Activated naive CD8-positive, alpha-beta T cell treated with anti-CD3 and anti-CD28 coated beads for 36 hours (primary cell): ENCODE measurements at regions not wholly inside any gene's neighbourhood (a gene's known extent, or its start where the extent isn't known, plus 50 kb on each side); places are given as distances from the start of the nearest gene placed in this dataset.

ENCODE experiments used
- DNase-seq: peaks from one replicate; pipeline ENCODE4 v3.0.0; 2021
- H3K27ac Mint-ChIP-seq: one replicate; pipeline ENCODE4 v1.8.0; 2022; ENCODE audit warnings: mild to moderate bottlenecking, moderate library complexity, mixed read lengths
- H3K27me3 Mint-ChIP-seq: one replicate; pipeline ENCODE4 v1.8.0; 2022; ENCODE audit warnings: mild to moderate bottlenecking, mixed read lengths
- H3K36me3 Mint-ChIP-seq: one replicate; pipeline ENCODE4 v1.8.0; 2021; ENCODE audit warnings: mild to moderate bottlenecking, mixed read lengths
- H3K4me1 Mint-ChIP-seq: one replicate; pipeline ENCODE4 v1.8.0; 2021; ENCODE audit warnings: mixed read lengths
- H3K4me3 Mint-ChIP-seq: one replicate; pipeline ENCODE4 v1.8.0; 2022; ENCODE audit warnings: mild to moderate bottlenecking, moderate library complexity, mixed read lengths
- H3K9me3 Mint-ChIP-seq: one replicate; pipeline ENCODE4 v1.8.0; 2022; ENCODE audit warnings: mixed read lengths

GRCh38 chr2:71934320-71934593, 213.4 kb downstream of the CYP26B1 start:
- no peak for DNase-seq
- H3K27me3 Mint-ChIP-seq: no peaks in the 10 kb centered on the region
- no peaks in the 10 kb centered on the region for H3K9me3 Mint-ChIP-seq
- no peak overlapping the region for H3K27ac Mint-ChIP-seq
- no peak overlapping the region for H3K4me3 Mint-ChIP-seq
- no peaks in the 10 kb centered on the region for H3K4me1 Mint-ChIP-seq
- H3K36me3 Mint-ChIP-seq: no peaks in the 10 kb centered on the region

- no peaks in the 10 kb centered on the region for H3K36me3 Mint-ChIP-seq
- H3K4me1 Mint-ChIP-seq: no peaks in the 10 kb centered on the region
- no peaks in the 10 kb centered on the region for H3K9me3 Mint-ChIP-seq
- H3K4me3 Mint-ChIP-seq: no peak overlapping the region
- H3K27me3 Mint-ChIP-seq: no peaks in the 10 kb centered on the region
- DNase-seq: no peak
- H3K27ac Mint-ChIP-seq: no peak overlapping the region
These were observed 214.0 kb downstream of the CYP26B1 start for GRCh38 chr2:71933467-71934319.

- Mint-ChIP-seq H3K27me3 (no peaks in the 10 kb centered on the region), H3K27ac (no peak overlapping the region), H3K9me3 (no peaks in the 10 kb centered on the region), H3K4me3 (no peak overlapping the region), H3K4me1 (no peaks in the 10 kb centered on the region), H3K36me3 (no peaks in the 10 kb centered on the region)
- no peak for DNase-seq
These were observed 214.7 kb downstream of the CYP26B1 start for GRCh38 chr2:71932780-71933466.

- H3K36me3 Mint-ChIP-seq: no peaks in the 10 kb centered on the region
- H3K4me3 Mint-ChIP-seq: no peak overlapping the region
- no peak for DNase-seq
- no peak overlapping the region for H3K27ac Mint-ChIP-seq
- H3K4me1 Mint-ChIP-seq: no peaks in the 10 kb centered on the region
- no peaks in the 10 kb centered on the region for H3K9me3 Mint-ChIP-seq
- no peaks in the 10 kb centered on the region for H3K27me3 Mint-ChIP-seq
These were observed 215.5 kb downstream of the CYP26B1 start for GRCh38 chr2:71932037-71932779.

GRCh38 chr2:71930049-71930681, 217.5 kb downstream of the CYP26B1 start:
- no peak for DNase-seq
- no peaks in the 10 kb centered on the region for H3K27me3 Mint-ChIP-seq
- no peak overlapping the region for H3K27ac Mint-ChIP-seq
- no peaks in the 10 kb centered on the region for H3K36me3 Mint-ChIP-seq
- H3K4me1 Mint-ChIP-seq: no peaks in the 10 kb centered on the region
- H3K4me3 Mint-ChIP-seq: no peak overlapping the region
- no peaks in the 10 kb centered on the region for H3K9me3 Mint-ChIP-seq

GRCh38 chr2:71929482-71929772, 218.2 kb downstream of the CYP26B1 start:
- Mint-ChIP-seq H3K27ac (no peak overlapping the region), H3K4me3 (no peak overlapping the region), H3K9me3 (no peaks in the 10 kb centered on the region), H3K27me3 (no peaks in the 10 kb centered on the region), H3K4me1 (no peaks in the 10 kb centered on the region), H3K36me3 (no peaks in the 10 kb centered on the region)
- no peak for DNase-seq

GRCh38 chr2:71928734-71929481, 218.8 kb downstream of the CYP26B1 start:
- DNase-seq: no peak
- Mint-ChIP-seq H3K27me3 (no peaks in the 10 kb centered on the region), H3K36me3 (no peaks in the 10 kb centered on the region), H3K9me3 (no peaks in the 10 kb centered on the region), H3K4me1 (no peaks in the 10 kb centered on the region), H3K27ac (no peak overlapping the region), H3K4me3 (no peak overlapping the region)

GRCh38 chr2:71927757-71928715, 219.6 kb downstream of the CYP26B1 start:
- no peaks in the 10 kb centered on the region for H3K4me1 Mint-ChIP-seq
- no peaks in the 10 kb centered on the region for H3K9me3 Mint-ChIP-seq
- H3K36me3 Mint-ChIP-seq: no peaks in the 10 kb centered on the region
- no peak overlapping the region for H3K4me3 Mint-ChIP-seq
- DNase-seq: no peak
- no peaks in the 10 kb centered on the region for H3K27me3 Mint-ChIP-seq
- no peak overlapping the region for H3K27ac Mint-ChIP-seq

GRCh38 chr2:71926876-71927756, 220.5 kb downstream of the CYP26B1 start:
- Mint-ChIP-seq H3K27me3 (no peaks in the 10 kb centered on the region), H3K9me3 (no peaks in the 10 kb centered on the region), H3K4me1 (no peaks in the 10 kb centered on the region), H3K27ac (no peak overlapping the region), H3K36me3 (no peaks in the 10 kb centered on the region), H3K4me3 (no peak overlapping the region)
- no peak for DNase-seq

- H3K4me1 Mint-ChIP-seq: no peaks in the 10 kb centered on the region
- H3K27me3 Mint-ChIP-seq: no peaks in the 10 kb centered on the region
- H3K27ac Mint-ChIP-seq: no peak overlapping the region
- DNase-seq: no peak
- no peaks in the 10 kb centered on the region for H3K9me3 Mint-ChIP-seq
- H3K36me3 Mint-ChIP-seq: no peaks in the 10 kb centered on the region
- no peak overlapping the region for H3K4me3 Mint-ChIP-seq
These were observed 221.6 kb downstream of the CYP26B1 start for GRCh38 chr2:71926089-71926447.

GRCh38 chr2:71925268-71926088, 222.2 kb downstream of the CYP26B1 start:
- no peaks in the 10 kb centered on the region for H3K36me3 Mint-ChIP-seq
- H3K4me3 Mint-ChIP-seq: no peak overlapping the region
- H3K27ac Mint-ChIP-seq: no peak overlapping the region
- no peaks in the 10 kb centered on the region for H3K27me3 Mint-ChIP-seq
- no peaks in the 10 kb centered on the region for H3K4me1 Mint-ChIP-seq
- H3K9me3 Mint-ChIP-seq: no peaks in the 10 kb centered on the region
- DNase-seq: no peak

- no peaks in the 10 kb centered on the region for H3K4me1 Mint-ChIP-seq
- no peak overlapping the region for H3K4me3 Mint-ChIP-seq
- no peaks in the 10 kb centered on the region for H3K36me3 Mint-ChIP-seq
- peak; percentile 30 for DNase-seq
- H3K27ac Mint-ChIP-seq: peak overlapping the region; percentile 26
- no peaks in the 10 kb centered on the region for H3K9me3 Mint-ChIP-seq
- no peaks in the 10 kb centered on the region for H3K27me3 Mint-ChIP-seq
These were observed 223.7 kb downstream of the CYP26B1 start for GRCh38 chr2:71923887-71924533.
